Fibroblast of skin of right biceps (primary cell): ENCODE measurements at regions not wholly inside any gene's neighbourhood (a gene's known extent, or its start where the extent isn't known, plus 50 kb on each side); places are given as distances from the start of the nearest gene placed in this dataset.
"Not testable (repeated sequence)": the region's sequence is repeated elsewhere in the genome, so short reads cannot be mapped to it uniquely, and the experiment has no call there.

ENCODE experiments used
- DNase-seq: peaks from one replicate; pipeline ENCODE4 v3.0.0-alpha.2; 2013

DNA sequence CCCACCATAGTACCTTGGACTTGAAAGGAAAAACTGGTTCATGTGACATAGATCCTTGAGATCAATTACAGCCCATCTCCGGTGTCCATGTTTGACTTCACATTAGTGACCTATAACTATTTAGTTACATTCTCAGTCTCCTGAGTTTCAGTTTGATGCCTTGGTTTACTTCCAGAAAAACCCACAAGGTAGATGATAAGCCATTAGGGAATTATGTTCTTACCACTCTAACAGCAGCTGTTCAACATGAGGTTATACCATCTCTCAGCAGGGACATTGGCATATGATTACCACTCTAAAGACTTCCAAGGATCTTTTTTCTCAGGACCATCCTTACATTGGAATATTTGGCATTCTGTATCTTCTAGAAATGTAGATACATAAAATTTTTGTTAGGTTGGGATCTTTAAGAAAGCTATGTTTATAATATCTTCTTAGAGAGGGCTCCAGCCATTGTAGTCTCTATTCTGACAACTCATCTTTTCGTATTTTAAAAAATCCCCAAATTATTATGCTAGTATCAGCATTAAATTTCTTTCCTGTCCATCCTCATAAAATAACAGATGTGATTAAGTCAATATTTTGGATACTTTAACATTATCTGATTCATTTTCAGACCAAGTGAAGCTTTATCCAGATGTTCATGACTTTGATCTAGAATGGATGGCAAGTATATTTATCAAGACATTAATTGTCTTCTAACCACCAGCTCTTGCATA lies 258.9 kb downstream of the RDH14 start:
- DNase-seq = no peak

- DNase-seq = peak; percentile 93
Measured at GRCh38 chr2:18299423-18300212, 260.8 kb downstream of the RDH14 start.

DNA sequence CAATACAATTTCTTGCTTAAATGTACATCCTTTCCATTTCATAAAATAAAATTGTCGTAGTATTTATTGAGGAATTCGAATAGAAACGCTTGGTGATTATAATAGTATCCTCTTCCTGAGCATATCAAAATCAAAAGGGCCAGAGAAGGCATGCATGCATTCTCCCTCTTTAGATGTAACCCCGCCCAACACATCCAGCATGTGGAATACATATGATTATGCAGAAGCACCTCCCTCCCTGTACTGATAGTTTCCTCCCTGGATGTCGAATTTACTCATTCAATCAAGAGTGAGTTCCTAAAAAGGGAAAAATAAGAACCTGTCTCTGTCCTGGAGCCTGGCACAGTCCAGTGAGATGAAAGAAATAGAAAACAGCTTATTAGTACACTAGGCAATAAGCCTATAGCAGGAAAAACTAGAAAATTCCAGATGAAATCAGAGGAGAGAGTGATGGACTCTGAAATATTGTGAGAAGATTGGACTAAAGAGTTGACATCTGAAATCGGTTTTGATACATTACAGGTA lies 262.9 kb downstream of the RDH14 start:
- peak; percentile 7 for DNase-seq

- DNase-seq = no peak
Measured at GRCh38 chr2:18290386-18290785, 270.1 kb downstream of the RDH14 start.

GRCh38 chr2:18286897-18287296 lies 273.6 kb downstream of the RDH14 start:
- DNase-seq = no peak

DNA sequence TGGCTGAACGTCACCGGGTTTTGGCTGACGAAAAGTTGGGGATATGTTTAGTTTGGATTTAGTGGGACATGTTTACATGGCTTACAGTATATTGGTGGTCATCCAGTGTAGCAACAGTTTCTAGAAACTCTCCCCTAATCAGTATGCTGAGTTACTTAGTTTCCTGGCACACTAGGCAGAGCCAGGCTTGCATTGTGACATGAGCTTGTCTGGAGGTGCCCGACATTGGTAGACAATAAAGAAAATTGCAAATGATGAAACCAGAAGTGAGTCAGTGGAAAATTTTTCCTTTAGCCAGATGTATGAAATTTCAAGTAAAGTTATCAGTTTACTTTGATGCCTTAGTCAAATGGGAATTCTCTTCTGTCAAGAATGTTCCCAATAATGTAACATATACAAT lies 276.1 kb downstream of the RDH14 start:
- no peak for DNase-seq

GRCh38 chr2:18282026-18282425 lies 278.4 kb downstream of the RDH14 start:
- no peak for DNase-seq

DNA sequence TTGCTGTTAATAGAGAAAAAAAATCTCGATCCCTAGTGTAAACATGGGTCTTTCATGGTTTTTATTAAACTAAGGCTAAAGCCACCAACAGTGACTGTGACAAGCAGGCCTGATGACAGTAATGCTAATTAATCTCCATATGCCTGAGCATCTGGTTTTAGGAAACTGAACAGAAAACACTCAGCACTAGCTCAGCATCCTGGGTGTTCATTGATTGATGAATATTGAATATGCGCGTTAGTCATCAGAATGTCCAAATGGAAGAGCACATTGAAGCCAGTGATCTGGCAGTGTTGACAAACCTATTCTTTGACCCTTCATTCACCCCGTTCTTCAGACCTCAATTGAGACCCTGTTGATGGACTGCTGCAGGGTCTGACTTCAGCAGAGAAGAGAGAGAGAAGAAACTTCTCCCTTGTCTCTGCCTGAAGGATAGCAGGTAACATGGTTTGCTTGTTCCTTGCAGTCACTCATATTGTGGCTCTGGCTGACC lies 283.8 kb downstream of the RDH14 start:
- DNase-seq = peak; percentile 43

- no peak for DNase-seq
Measured at GRCh38 chr2:18273205-18273604, 287.2 kb downstream of the RDH14 start.

GRCh38 chr2:18272148-18272494 lies 288.3 kb downstream of the RDH14 start:
- no peak for DNase-seq

- DNase-seq = no peak
Measured at GRCh38 chr2:18271370-18272147, 288.9 kb downstream of the RDH14 start.

- DNase-seq = no peak
Measured at GRCh38 chr2:18268400-18268799, 292.1 kb downstream of the RDH14 start.

GRCh38 chr2:18267501-18267900 lies 293.0 kb downstream of the RDH14 start:
- DNase-seq = no peak

DNA sequence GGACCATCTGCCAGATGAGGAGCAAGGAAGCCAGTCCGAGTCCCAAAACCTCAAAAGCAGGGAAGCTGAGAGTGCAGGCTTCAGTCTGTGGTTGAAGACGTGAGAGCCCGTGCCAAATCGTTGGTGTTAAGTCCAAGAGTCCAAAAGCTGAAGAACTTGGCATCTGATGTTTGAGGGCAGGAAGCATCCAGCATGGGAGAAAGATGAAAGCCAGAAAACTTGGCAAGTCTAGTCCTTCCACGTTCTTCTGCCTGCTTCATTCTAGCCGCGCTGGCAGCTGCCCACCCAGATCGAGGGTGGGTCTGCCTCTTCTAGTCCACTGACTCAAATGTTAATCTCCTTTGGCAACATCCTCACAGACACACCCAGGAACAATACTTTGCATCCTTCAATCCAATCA lies 293.8 kb downstream of the RDH14 start:
- not testable (repeated sequence) for DNase-seq

DNA sequence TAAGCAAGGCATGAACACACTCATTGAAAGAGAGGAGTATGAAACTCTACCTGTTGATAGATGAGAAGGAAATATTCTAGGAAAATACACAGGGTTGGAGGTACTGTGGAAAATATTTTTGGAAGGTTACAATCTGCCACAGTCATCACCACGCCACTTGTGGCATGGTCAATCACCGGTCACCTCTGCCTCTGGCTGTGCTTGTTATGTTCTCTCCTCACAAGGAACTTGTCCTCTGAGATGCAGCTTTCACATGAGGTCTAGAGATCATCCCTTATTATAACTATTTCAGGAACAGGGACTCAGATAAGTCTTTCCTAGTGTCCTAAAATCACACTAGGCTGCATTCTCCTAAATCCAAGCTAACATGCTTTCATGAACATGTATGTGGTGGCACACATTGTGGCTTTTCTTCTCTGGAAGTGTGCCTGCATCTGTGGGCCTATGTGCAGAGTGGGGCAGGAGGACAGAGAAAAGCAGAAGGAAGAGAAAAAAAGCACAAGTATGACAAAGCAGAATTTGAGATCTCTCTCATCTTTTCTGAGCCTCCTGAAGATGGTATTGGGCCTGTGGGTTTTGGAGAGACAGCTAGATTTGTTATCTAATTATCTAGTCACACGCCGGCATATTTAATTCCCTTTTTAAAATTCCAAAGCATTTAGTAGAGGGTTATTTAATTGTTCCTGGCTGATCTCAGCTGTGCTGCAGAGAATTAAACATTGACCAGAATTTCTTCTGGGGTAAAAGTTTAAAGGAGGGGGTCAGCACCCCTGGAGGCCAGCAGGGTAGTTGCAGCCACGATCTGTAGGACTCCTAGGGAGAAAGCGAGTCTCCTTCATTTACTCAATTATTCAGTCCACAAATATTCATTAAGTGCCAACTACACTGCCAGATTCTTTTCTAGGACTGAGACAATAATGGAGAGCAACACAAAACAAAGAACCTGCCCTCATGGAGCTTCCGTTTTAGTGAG lies 294.6 kb downstream of the RDH14 start:
- no peak for DNase-seq

DNA sequence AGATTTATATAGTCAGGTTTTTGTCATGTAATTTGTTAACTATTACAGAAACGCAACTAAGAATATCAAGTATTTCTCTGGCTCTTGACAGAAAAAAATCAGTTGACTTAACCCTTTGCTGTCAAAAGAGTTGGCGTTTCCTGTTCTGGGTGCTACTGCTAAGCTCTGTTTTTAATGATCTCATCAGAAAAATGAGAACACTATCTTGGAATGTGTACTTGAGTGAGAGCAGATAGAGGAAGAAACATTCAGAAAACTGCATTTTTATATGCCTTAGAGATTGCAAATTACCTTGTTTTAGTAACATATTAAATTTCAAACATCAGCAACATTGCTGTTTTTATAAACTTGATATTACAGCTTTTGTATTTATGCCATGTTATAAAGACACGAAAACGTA lies 297.9 kb downstream of the RDH14 start:
- DNase-seq = peak; percentile 17

DNA sequence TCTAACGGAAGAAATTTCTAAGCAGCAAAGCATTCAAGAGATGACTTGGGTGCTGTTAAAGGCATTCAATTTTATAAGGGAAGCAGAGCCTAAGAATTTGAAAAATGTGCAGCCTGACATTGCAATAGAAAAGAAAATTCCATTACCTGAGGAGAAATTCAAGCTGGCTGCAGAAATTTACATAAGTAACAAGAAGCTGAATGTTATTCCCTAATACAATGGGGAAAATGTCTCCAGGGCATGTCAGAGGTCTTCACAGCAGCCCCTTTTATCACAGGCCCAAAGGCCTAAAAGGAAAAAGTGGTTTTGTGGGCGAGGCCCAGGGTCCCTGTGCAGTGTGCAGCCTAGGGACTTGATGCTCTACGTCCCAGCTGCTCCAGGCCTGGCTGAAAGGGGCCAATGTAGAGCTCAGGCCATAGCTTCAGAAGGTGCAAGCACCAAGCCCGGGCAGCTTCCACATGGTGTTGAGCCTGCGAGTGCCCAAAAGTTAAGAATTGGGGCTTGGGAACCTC lies 306.7 kb downstream of the RDH14 start:
- DNase-seq = no peak

- DNase-seq = no peak
Measured at GRCh38 chr2:18251486-18251885, 309.0 kb downstream of the RDH14 start.

GRCh38 chr2:18247282-18248110 lies 313.0 kb downstream of the RDH14 start:
- no peak for DNase-seq

GRCh38 chr2:18245375-18245774 lies 315.1 kb downstream of the RDH14 start:
- no peak for DNase-seq

DNA sequence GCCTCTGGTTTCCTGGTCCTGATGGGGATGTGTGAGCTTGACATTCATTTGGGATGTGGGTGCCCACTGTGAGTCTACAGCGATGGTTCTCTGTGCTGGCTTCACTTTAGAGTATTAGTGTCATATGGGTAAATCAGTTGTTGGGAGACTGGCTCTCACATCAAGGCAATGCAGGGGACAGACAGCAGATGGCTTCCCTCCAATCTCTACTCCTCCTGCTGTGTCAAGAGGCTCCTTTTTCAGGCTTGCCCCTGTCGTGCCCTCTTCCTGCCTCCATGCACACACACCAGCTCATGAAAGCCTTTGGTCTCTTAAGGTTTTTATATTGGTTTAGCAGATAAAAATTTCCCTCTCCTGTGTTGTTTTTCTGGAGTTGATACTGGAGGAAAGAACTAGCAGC lies 315.6 kb downstream of the RDH14 start:
- DNase-seq = no peak
